Activated naive CD4-positive, alpha-beta T cell treated with anti-CD3 and anti-CD28 coated beads, Interleukin-2, amount 10 ng/mL, durations not matched to agents 7 days and 5 days (primary cell): ENCODE measurements at regions not wholly inside any gene's neighbourhood (a gene's known extent, or its start where the extent isn't known, plus 50 kb on each side); places are given as distances from the start of the nearest gene placed in this dataset.

Experiments used
- CTCF ChIA-PET: fragments of 350-600 bp; sonication (Branson Sonifier 250); formaldehyde crosslinking; loops from one replicate; lab custom pipeline; 2021; ENCODE audit warnings: antibody characterized with exemption; lab: Charles Lee
- DNase-seq: peaks from one replicate; pipeline ENCODE4 v3.0.0-alpha.2; 2020
- H3K27ac Mint-ChIP-seq: one replicate; pipeline ENCODE4 v1.8.0; 2021; ENCODE audit warnings: mild to moderate bottlenecking, moderate library complexity, mixed read lengths
- H3K27me3 Mint-ChIP-seq: one replicate; pipeline ENCODE4 v1.8.0; 2021; ENCODE audit warnings: mild to moderate bottlenecking, mixed read lengths
- H3K36me3 Mint-ChIP-seq: one replicate; pipeline ENCODE4 v1.8.0; 2021; ENCODE audit warnings: mixed read lengths
- H3K4me1 Mint-ChIP-seq: one replicate; pipeline ENCODE4 v1.8.0; 2021; ENCODE audit warnings: mixed read lengths
- H3K4me3 Mint-ChIP-seq: one replicate; pipeline ENCODE4 v1.8.0; 2021; ENCODE audit warnings: mild to moderate bottlenecking, moderate library complexity, mixed read lengths
- H3K9me3 Mint-ChIP-seq: one replicate; pipeline ENCODE4 v1.8.0; 2021; ENCODE audit warnings: mixed read lengths

GRCh38 chr5:3355126-3355525 lies 240.5 kb upstream of the IRX1 start:
- Mint-ChIP-seq H3K9me3 (peaks cover 6% of the 10 kb centered on the region), H3K4me3 (no peak overlapping the region), H3K27me3 (no peaks in the 10 kb centered on the region), H3K27ac (no peak overlapping the region), H3K36me3 (no peaks in the 10 kb centered on the region), H3K4me1 (no peaks in the 10 kb centered on the region)
- no peak for DNase-seq
- CTCF ChIA-PET, result no interaction called here

GRCh38 chr5:3354606-3355005 lies 241.0 kb upstream of the IRX1 start:
- Mint-ChIP-seq H3K4me3 (no peak overlapping the region), H3K27ac (no peak overlapping the region), H3K4me1 (no peaks in the 10 kb centered on the region), H3K27me3 (no peaks in the 10 kb centered on the region), H3K9me3 (peaks cover 11% of the 10 kb centered on the region), H3K36me3 (no peaks in the 10 kb centered on the region)
- CTCF ChIA-PET, result no interaction called here
- DNase-seq, result no peak

- Mint-ChIP-seq H3K4me1 (no peaks in the 10 kb centered on the region), H3K9me3 (peaks cover 12% of the 10 kb centered on the region), H3K27ac (no peak overlapping the region), H3K27me3 (no peaks in the 10 kb centered on the region), H3K36me3 (no peaks in the 10 kb centered on the region), H3K4me3 (no peak overlapping the region)
- DNase-seq, result no peak
- CTCF ChIA-PET, result no interaction called here
Measured at GRCh38 chr5:3353561-3353960, 242.1 kb upstream of the IRX1 start.

GRCh38 chr5:3352711-3353110 lies 242.9 kb upstream of the IRX1 start:
- Mint-ChIP-seq H3K27ac (no peak overlapping the region), H3K4me3 (no peak overlapping the region), H3K9me3 (peaks cover 14% of the 10 kb centered on the region), H3K4me1 (no peaks in the 10 kb centered on the region), H3K27me3 (no peaks in the 10 kb centered on the region), H3K36me3 (no peaks in the 10 kb centered on the region)
- CTCF ChIA-PET, result no interaction called here
- no peak for DNase-seq

GRCh38 chr5:3351581-3352442 lies 243.8 kb upstream of the IRX1 start:
- H3K36me3 Mint-ChIP-seq, result no peaks in the 10 kb centered on the region
- no peak for DNase-seq
- no peaks in the 10 kb centered on the region for H3K4me1 Mint-ChIP-seq
- no peaks in the 10 kb centered on the region for H3K27me3 Mint-ChIP-seq
- no peak overlapping the region for H3K4me3 Mint-ChIP-seq
- CTCF ChIA-PET, result no interaction called here
- H3K27ac Mint-ChIP-seq, result no peak overlapping the region
- peaks cover 17% of the 10 kb centered on the region for H3K9me3 Mint-ChIP-seq

GRCh38 chr5:3350781-3351180 lies 244.9 kb upstream of the IRX1 start:
- H3K27ac Mint-ChIP-seq, result no peak overlapping the region
- H3K36me3 Mint-ChIP-seq, result no peaks in the 10 kb centered on the region
- no peaks in the 10 kb centered on the region for H3K4me1 Mint-ChIP-seq
- CTCF ChIA-PET, result no interaction called here
- no peaks in the 10 kb centered on the region for H3K27me3 Mint-ChIP-seq
- DNase-seq, result no peak
- H3K4me3 Mint-ChIP-seq, result no peak overlapping the region
- peaks cover 17% of the 10 kb centered on the region for H3K9me3 Mint-ChIP-seq

GRCh38 chr5:3349704-3350565 lies 245.7 kb upstream of the IRX1 start:
- Mint-ChIP-seq H3K4me1 (no peaks in the 10 kb centered on the region), H3K27me3 (no peaks in the 10 kb centered on the region), H3K4me3 (no peak overlapping the region), H3K9me3 (peaks cover 17% of the 10 kb centered on the region), H3K36me3 (no peaks in the 10 kb centered on the region), H3K27ac (no peak overlapping the region)
- CTCF ChIA-PET, result no interaction called here
- no peak for DNase-seq

GRCh38 chr5:3348576-3349535 lies 246.8 kb upstream of the IRX1 start:
- Mint-ChIP-seq H3K27me3 (no peaks in the 10 kb centered on the region), H3K4me3 (no peak overlapping the region), H3K27ac (no peak overlapping the region), H3K9me3 (peaks cover 18% of the 10 kb centered on the region), H3K4me1 (no peaks in the 10 kb centered on the region), H3K36me3 (no peaks in the 10 kb centered on the region)
- DNase-seq, result no peak
- CTCF ChIA-PET, result no interaction called here

GRCh38 chr5:3347741-3348140 lies 247.9 kb upstream of the IRX1 start:
- no peak for DNase-seq
- Mint-ChIP-seq H3K9me3 (peaks cover 15% of the 10 kb centered on the region), H3K27me3 (no peaks in the 10 kb centered on the region), H3K4me3 (no peak overlapping the region), H3K36me3 (no peaks in the 10 kb centered on the region), H3K27ac (no peak overlapping the region), H3K4me1 (no peaks in the 10 kb centered on the region)
- CTCF ChIA-PET, result no interaction called here

GRCh38 chr5:3346111-3346820 lies 249.4 kb upstream of the IRX1 start:
- CTCF ChIA-PET, result no interaction called here
- no peak overlapping the region for H3K4me3 Mint-ChIP-seq
- DNase-seq, result no peak
- H3K27me3 Mint-ChIP-seq, result no peaks in the 10 kb centered on the region
- H3K36me3 Mint-ChIP-seq, result no peaks in the 10 kb centered on the region
- no peak overlapping the region for H3K27ac Mint-ChIP-seq
- H3K9me3 Mint-ChIP-seq, result peaks cover 14% of the 10 kb centered on the region
- no peaks in the 10 kb centered on the region for H3K4me1 Mint-ChIP-seq

- H3K9me3 Mint-ChIP-seq, result peaks cover 14% of the 10 kb centered on the region
Measured at GRCh38 chr5:3345195-3345594, 250.4 kb upstream of the IRX1 start.

GRCh38 chr5:3344671-3345070 lies 251.0 kb upstream of the IRX1 start:
- CTCF ChIA-PET, result no interaction called here
- H3K4me1 Mint-ChIP-seq, result no peaks in the 10 kb centered on the region
- H3K9me3 Mint-ChIP-seq, result peaks cover 9% of the 10 kb centered on the region
- H3K4me3 Mint-ChIP-seq, result no peak overlapping the region
- no peaks in the 10 kb centered on the region for H3K27me3 Mint-ChIP-seq
- no peak for DNase-seq
- no peaks in the 10 kb centered on the region for H3K36me3 Mint-ChIP-seq
- H3K27ac Mint-ChIP-seq, result no peak overlapping the region

More at GRCh38 chr5:3345195-3345594, 250.4 kb upstream of the IRX1 start:
- H3K4me1 Mint-ChIP-seq, result no peaks in the 10 kb centered on the region
- H3K27me3 Mint-ChIP-seq, result no peaks in the 10 kb centered on the region
- CTCF ChIA-PET, result no interaction called here
- no peak overlapping the region for H3K27ac Mint-ChIP-seq
- no peak overlapping the region for H3K4me3 Mint-ChIP-seq
- DNase-seq, result no peak
- no peaks in the 10 kb centered on the region for H3K36me3 Mint-ChIP-seq

- Mint-ChIP-seq H3K36me3 (no peaks in the 10 kb centered on the region), H3K27me3 (no peaks in the 10 kb centered on the region), H3K27ac (no peak overlapping the region), H3K4me1 (no peaks in the 10 kb centered on the region), H3K9me3 (peaks cover 11% of the 10 kb centered on the region), H3K4me3 (no peak overlapping the region)
- CTCF ChIA-PET, result no interaction called here
- no peak for DNase-seq
Measured at GRCh38 chr5:3343911-3344310, 251.7 kb upstream of the IRX1 start.
